NB4 (cell line): ENCODE measurements at regions not wholly inside any gene's neighbourhood (a gene's known extent, or its start where the extent isn't known, plus 50 kb on each side); places are given as distances from the start of the nearest gene placed in this dataset.

ENCODE experiments used
- MAX ChIP-seq: IDR thresholded peaks from 2 replicates; pipeline ENCODE4 v1.6.1; 2011; ENCODE audit warnings: low read depth, low read length
- MYC ChIP-seq: IDR thresholded peaks from 2 replicates; pipeline ENCODE4 v1.6.1; 2011; ENCODE audit warnings: low read depth, low read length
- POLR2A ChIP-seq: IDR thresholded peaks from 2 replicates; pipeline ENCODE4 v1.6.1; 2011; ENCODE audit warnings: mild to moderate bottlenecking; ENCODE audit not compliant: insufficient read length; ENCODE audit errors: extremely low read depth
- TF ChIP-seq, protein P1 (sequence below): IDR thresholded peaks from one replicate; pipeline ENCODE4 v1.5.1; 2012; ENCODE audit warnings: low read depth, low read length

DNA sequence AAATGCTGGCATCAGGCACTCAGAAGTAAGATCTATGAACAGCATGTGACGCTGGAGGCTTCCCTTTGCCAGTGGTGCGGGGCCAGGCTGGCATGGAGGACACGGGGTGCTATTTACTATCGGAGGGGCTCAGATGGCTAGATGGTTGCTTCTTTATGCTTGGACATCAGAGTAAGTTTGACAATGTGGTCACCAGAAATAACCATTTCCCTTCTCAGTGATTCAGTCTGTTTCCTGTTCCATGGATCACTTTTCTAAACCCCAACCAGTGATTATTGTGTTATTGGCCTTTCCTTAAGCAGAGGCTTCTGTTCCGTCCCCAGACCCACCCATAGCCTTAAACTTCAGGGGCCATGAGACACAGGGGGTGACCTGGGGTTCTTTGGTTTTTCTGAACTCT is 55.4 kb upstream of the DHX15 start:
- TF ChIP-seq, protein P1, sequence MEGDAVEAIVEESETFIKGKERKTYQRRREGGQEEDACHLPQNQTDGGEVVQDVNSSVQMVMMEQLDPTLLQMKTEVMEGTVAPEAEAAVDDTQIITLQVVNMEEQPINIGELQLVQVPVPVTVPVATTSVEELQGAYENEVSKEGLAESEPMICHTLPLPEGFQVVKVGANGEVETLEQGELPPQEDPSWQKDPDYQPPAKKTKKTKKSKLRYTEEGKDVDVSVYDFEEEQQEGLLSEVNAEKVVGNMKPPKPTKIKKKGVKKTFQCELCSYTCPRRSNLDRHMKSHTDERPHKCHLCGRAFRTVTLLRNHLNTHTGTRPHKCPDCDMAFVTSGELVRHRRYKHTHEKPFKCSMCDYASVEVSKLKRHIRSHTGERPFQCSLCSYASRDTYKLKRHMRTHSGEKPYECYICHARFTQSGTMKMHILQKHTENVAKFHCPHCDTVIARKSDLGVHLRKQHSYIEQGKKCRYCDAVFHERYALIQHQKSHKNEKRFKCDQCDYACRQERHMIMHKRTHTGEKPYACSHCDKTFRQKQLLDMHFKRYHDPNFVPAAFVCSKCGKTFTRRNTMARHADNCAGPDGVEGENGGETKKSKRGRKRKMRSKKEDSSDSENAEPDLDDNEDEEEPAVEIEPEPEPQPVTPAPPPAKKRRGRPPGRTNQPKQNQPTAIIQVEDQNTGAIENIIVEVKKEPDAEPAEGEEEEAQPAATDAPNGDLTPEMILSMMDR = no peak
- TF ChIP-seq POLR2A (no peak), MAX (no peak), MYC (no peak)
